ENCODE measurements at regions not wholly inside any gene's neighbourhood (a gene's known extent, or its start where the extent isn't known, plus 50 kb on each side); places are given as distances from the start of the nearest gene placed in this dataset.
"Not testable (repeated sequence)": the region's sequence is repeated elsewhere in the genome, so short reads cannot be mapped to it uniquely, and the experiment has no call there.

GRCh38 chr11:116339306-116340098 is 433.3 kb downstream of the BUD13 start:
- CTCF ChIA-PET = no interaction called here
- DNase-seq (ENCODE audit: low spot score) = no peak

GRCh38 chr11:116338500-116338899 is 434.3 kb downstream of the BUD13 start:
- CTCF ChIA-PET; H3K27ac ChIP-seq; POLR2A ChIA-PET (ENCODE audit: low non-redundant PET); DNase-seq (ENCODE audit: low spot score): not testable (repeated sequence)

More at GRCh38 chr11:116339306-116340098, 433.3 kb downstream of the BUD13 start:
- TF ChIP-seq CTCF (conservative IDR thresholded peaks at IDR 0.05; ENCODE audit: low read depth) = no peak
- no peak overlapping the region for H3K27ac ChIP-seq
- POLR2A ChIA-PET (ENCODE audit: low non-redundant PET) = no interaction called here

- ChIA-PET POLR2A (ENCODE audit: low non-redundant PET) (no interaction called here), CTCF (no interaction called here)
- H3K27ac ChIP-seq = no peak overlapping the region
- no peak for TF ChIP-seq CTCF (conservative IDR thresholded peaks at IDR 0.05; ENCODE audit: low read depth)
- no peak for DNase-seq (ENCODE audit: low spot score)
Observed at GRCh38 chr11:116336540-116336939, 436.2 kb downstream of the BUD13 start.

- CTCF ChIA-PET = no interaction called here
- no peak for DNase-seq (ENCODE audit: low spot score)
- H3K27ac ChIP-seq = no peak overlapping the region
- no peak for TF ChIP-seq CTCF (conservative IDR thresholded peaks at IDR 0.05; ENCODE audit: low read depth)
- POLR2A ChIA-PET (ENCODE audit: low non-redundant PET) = no interaction called here
Observed at GRCh38 chr11:116335891-116336290, 436.9 kb downstream of the BUD13 start.

- CTCF ChIA-PET = no interaction called here
Observed at GRCh38 chr11:116335078-116335477, 437.7 kb downstream of the BUD13 start.

GRCh38 chr11:116334596-116334995 is 438.2 kb downstream of the BUD13 start:
- no peak for TF ChIP-seq CTCF (conservative IDR thresholded peaks at IDR 0.05; ENCODE audit: low read depth)
- POLR2A ChIA-PET (ENCODE audit: low non-redundant PET) = no interaction called here
- H3K27ac ChIP-seq = no peak overlapping the region
- DNase-seq (ENCODE audit: low spot score) = no peak
- CTCF ChIA-PET = no interaction called here

More at GRCh38 chr11:116335078-116335477, 437.7 kb downstream of the BUD13 start:
- DNase-seq (ENCODE audit: low spot score) = no peak
- POLR2A ChIA-PET (ENCODE audit: low non-redundant PET) = no interaction called here
- H3K27ac ChIP-seq = no peak overlapping the region
- no peak for TF ChIP-seq CTCF (conservative IDR thresholded peaks at IDR 0.05; ENCODE audit: low read depth)

- TF ChIP-seq CTCF (conservative IDR thresholded peaks at IDR 0.05; ENCODE audit: low read depth) = no peak
- no peak overlapping the region for H3K27ac ChIP-seq
- DNase-seq (ENCODE audit: low spot score) = no peak
- POLR2A ChIA-PET (ENCODE audit: low non-redundant PET) = no interaction called here
- CTCF ChIA-PET = no interaction called here
Observed at GRCh38 chr11:116333001-116333535, 439.7 kb downstream of the BUD13 start.
